Subcutaneous abdominal adipose tissue (tissue), 5 donors: ENCODE measurements at regions not wholly inside any gene's neighbourhood (a gene's known extent, or its start where the extent isn't known, plus 50 kb on each side); places are given as distances from the start of the nearest gene placed in this dataset.

Source experiments
- H3K27ac ChIP-seq: one replicate; pipeline ENCODE4 v1.7.0; 2013; ENCODE audit warnings: low read depth, mild to moderate bottlenecking, inconsistent platforms, low read length, moderate library complexity
- H3K27me3 ChIP-seq, 5 donors: one replicate each; pipeline ENCODE4 v1.7.0; 2013; ENCODE audit warnings: low read length in 5 of 5, inconsistent platforms in 1 of 5; ENCODE audit not compliant: control insufficient read depth in 5 of 5, insufficient read depth in 4 of 5
- H3K36me3 ChIP-seq, 5 donors: one replicate each; pipeline ENCODE4 v1.7.0; 2013; ENCODE audit warnings: low read length in 5 of 5; ENCODE audit not compliant: control insufficient read depth in 5 of 5, insufficient read depth in 5 of 5
- H3K4me1 ChIP-seq, 5 donors: one replicate each; pipeline ENCODE4 v1.7.0; 2013; ENCODE audit warnings: low read length in 5 of 5, mild to moderate bottlenecking in 3 of 5, moderate library complexity in 1 of 5; ENCODE audit not compliant: control insufficient read depth in 5 of 5, insufficient read depth in 5 of 5
- H3K4me3 ChIP-seq, 5 donors: one replicate each; pipeline ENCODE4 v1.7.0; 2013; ENCODE audit warnings: low read length in 5 of 5, low read depth in 1 of 5
- H3K9ac ChIP-seq, 5 donors: one replicate each; pipeline ENCODE4 v1.7.0; 2013; ENCODE audit warnings: low read length in 5 of 5, mild to moderate bottlenecking in 4 of 5, moderate library complexity in 3 of 5
- H3K9me3 ChIP-seq, 5 donors: one replicate each; pipeline ENCODE4 v1.7.0; 2013; ENCODE audit warnings: low read length in 5 of 5; ENCODE audit not compliant: control insufficient read depth in 5 of 5
- donor health status: healthy.
- donor health status: healthy.
- donor health status: healthy.
- donor health status: healthy.
- donor health status: healthy.

DNA sequence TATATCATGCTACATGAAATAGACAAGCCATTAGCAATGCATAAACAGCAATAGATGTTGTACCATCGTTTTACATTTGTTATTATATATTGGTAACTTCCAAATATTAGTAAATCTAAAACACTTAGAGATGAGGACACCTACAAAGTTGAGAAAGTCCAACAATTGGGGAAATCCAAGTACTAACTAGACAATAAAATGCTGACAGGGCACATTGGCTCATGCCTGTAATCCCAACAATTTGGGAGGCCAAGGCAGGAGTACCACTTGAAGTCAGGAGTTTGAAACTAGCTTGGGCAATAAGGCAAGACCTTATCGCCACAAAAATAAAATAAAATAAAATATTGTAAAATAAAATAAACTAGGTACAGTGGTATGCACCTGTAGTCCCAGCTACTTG is 1023.1 kb downstream of the SUCLG1 start:
- H3K27me3 ChIP-seq: no peaks in the 10 kb centered on the region
- H3K9me3 ChIP-seq: peaks cover 0 to 4% (median 0%) of the 10 kb centered on the region in 5 donors
- no peak overlapping the region for H3K27ac ChIP-seq
- H3K4me3 ChIP-seq: no peak overlapping the region
- no peaks in the 10 kb centered on the region for H3K36me3 ChIP-seq
- no peak overlapping the region for H3K9ac ChIP-seq
- no peaks in the 10 kb centered on the region for H3K4me1 ChIP-seq

DNA sequence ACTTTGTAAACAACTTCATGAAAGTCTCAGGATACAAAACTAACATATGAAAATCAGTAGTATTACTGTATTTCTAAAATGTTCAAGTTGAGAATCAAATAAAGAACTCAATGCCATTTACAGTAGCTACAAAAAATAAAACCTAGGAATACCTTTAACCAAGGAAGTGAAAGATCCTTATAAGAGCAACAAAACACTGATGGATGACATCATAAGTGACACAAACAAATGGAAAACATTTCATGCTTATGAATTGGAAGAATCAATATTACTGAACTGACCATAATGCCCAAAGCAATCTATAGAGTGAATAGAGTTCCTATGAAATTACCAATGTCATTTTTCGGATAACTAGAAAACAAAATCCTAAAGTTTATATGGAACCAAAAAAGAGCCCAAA is 1038.1 kb downstream of the SUCLG1 start:
- peaks cover 6 to 33% (median 25%) of the 10 kb centered on the region in 5 donors for H3K9me3 ChIP-seq
- H3K4me1 ChIP-seq: no peaks in the 10 kb centered on the region
- H3K9ac ChIP-seq: no peak overlapping the region
- no peaks in the 10 kb centered on the region for H3K27me3 ChIP-seq
- H3K27ac ChIP-seq: no peak overlapping the region
- no peaks in the 10 kb centered on the region for H3K36me3 ChIP-seq
- no peak overlapping the region for H3K4me3 ChIP-seq

DNA sequence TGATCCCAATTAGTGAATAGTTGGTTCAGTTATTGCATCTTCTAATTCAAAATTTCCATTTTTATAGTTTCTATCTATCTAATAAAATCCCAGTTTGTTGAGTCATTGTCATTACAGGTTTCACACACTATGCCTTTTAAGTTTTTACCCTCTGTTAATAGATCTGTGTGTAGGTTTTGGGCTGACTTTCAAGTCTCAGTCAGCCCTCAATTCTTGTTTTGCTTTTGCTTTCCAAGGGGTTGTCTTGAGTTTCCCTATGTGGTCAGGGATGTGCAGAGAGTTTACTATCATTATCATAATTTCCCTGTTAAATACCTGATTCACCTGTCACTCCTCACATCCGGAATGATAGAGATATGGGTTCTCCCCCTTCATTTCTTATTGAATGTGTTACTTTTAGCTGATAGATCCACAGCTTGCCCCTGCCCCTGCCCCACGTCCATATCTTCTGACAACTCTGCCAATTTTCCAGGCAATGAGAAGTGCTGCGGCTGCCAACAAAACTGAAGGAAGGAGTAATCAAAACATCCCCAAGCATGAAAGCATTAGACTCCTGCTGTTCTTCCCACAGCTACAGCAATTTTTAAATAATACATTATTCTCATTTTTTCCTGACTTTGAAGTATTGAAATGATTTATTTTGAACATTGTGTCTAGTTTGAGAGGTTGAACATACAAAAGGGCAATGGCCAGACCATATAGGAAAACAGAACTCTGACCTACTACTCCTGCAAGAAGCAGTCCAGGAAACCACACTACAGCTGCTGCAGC is 1064.8 kb downstream of the SUCLG1 start:
- no peaks in the 10 kb centered on the region for H3K36me3 ChIP-seq

DNA sequence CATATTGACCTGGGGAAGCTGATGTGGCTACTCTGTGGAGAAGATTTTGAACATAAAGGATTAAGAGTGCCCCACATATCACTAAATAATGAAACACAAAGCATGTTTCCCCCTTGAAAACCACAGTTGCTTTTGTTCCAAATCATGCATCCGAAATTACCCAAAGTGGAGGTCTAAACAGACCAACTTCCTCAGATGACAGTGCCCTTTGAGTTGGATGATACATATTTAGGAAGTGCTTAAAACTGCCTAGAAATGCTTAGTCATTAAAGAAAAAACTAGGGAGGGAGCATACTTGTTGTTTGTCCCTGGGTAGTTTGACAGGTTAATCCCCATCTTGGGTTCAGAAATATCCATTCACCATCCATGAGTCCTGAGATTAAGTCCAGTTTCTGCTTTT is 1070.3 kb downstream of the SUCLG1 start:
- Histone ChIP-seq H3K9ac (no peak overlapping the region), H3K36me3 (no peaks in the 10 kb centered on the region), H3K27ac (no peak overlapping the region), H3K27me3 (no peaks in the 10 kb centered on the region), H3K4me3 (no peak overlapping the region), H3K9me3 (peaks cover 0 to 5% (median 0%) of the 10 kb centered on the region in 5 donors), H3K4me1 (no peaks in the 10 kb centered on the region)

More for the DNA sequence above, 1064.8 kb downstream of the SUCLG1 start:
- Histone ChIP-seq H3K4me3 (no peak overlapping the region), H3K27me3 (no peaks in the 10 kb centered on the region), H3K27ac (no peak overlapping the region), H3K4me1 (no peaks in the 10 kb centered on the region), H3K9ac (no peak overlapping the region), H3K9me3 (no peaks in the 10 kb centered on the region)

DNA sequence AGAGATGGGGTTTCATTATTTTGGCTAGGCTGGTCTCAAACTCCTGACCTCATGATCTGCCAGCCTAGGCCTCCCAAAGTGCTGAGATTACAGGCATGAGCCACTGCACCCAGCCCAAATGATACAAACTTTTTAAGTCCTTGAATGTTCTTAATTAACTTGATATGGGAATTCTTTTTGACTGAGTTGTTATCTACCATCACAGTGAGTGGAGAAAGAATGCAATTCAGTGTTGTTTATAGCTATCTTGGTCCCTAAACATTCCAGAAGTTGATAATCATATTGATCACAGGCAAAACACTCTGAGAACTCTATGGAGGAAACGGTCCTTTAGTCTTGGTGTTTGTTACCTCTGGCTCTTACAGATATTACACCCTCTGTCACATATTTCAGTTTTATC is 1072.5 kb downstream of the SUCLG1 start:
- Histone ChIP-seq H3K4me1 (no peaks in the 10 kb centered on the region), H3K9me3 (peaks cover 0 to 5% (median 0%) of the 10 kb centered on the region in 5 donors), H3K36me3 (no peaks in the 10 kb centered on the region), H3K27ac (no peak overlapping the region), H3K9ac (no peak overlapping the region), H3K27me3 (no peaks in the 10 kb centered on the region), H3K4me3 (no peak overlapping the region)

DNA sequence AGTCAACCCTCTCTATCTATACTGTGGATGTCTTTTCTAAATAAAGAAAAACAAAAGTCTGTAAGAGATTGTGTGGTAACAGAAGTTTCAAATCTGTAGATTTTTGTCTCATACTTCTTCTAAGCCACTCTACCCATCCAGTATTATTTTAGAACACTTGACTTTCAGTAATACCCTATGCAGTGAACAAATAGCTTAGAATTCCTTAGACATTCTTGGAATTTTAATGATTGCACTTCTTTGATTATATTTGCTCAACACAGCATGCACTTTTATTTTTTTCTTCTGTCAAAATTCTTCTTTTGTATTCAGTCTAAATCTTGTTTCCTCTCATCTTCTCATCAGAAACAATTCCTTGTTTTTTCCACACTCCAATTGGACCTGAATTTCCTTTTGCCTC is 1080.2 kb downstream of the SUCLG1 start:
- Histone ChIP-seq H3K27ac (no peak overlapping the region), H3K9ac (no peak overlapping the region), H3K4me1 (no peaks in the 10 kb centered on the region), H3K36me3 (no peaks in the 10 kb centered on the region), H3K9me3 (peaks cover 0 to 4% (median 3%) of the 10 kb centered on the region in 5 donors), H3K4me3 (no peak overlapping the region), H3K27me3 (no peaks in the 10 kb centered on the region)

DNA sequence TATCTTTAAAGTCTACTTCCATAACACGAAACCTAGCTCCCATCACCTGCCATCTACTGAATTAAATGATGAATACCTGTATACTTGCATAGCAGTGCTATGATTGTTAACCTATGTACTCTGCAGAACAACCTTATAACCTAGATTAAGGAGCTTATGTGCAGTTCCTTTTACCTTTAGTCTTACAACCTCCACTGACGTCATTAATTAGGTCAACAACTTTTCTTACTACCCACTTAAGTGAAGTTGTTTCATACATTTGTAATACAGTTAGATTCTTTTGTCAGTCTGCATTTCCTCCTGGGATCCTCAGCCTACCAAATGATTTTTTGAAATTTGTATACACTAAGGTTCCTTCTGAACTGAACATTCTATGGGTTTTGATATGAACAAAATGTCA is 1082.3 kb downstream of the SUCLG1 start:
- Histone ChIP-seq H3K36me3 (no peaks in the 10 kb centered on the region), H3K4me1 (no peaks in the 10 kb centered on the region), H3K27me3 (no peaks in the 10 kb centered on the region), H3K9ac (no peak overlapping the region), H3K9me3 (peaks cover 0 to 4% (median 3%) of the 10 kb centered on the region in 5 donors), H3K4me3 (no peak overlapping the region), H3K27ac (no peak overlapping the region)

DNA sequence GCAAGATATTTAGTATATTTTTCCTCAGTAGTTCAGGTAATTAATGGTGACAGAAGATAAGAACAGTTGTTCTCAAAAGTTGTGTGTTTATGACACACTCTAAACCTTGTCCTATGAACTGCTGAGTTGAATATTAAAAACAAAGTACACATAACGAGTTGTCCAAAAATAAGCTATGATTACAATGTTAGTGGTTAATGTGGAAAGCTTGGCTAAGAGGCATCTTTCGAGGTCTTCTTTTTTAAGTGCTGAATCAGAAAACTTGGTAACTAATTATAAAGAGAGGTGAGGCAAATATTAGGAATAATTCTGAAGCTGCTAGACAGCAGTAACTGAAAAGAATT is 1088.7 kb downstream of the SUCLG1 start:
- H3K27me3 ChIP-seq: no peaks in the 10 kb centered on the region
- H3K4me3 ChIP-seq: no peak overlapping the region
- no peak overlapping the region for H3K27ac ChIP-seq
- no peak overlapping the region for H3K9ac ChIP-seq
- H3K4me1 ChIP-seq: peaks cover 0 to 13% (median 4%) of the 10 kb centered on the region in 5 donors
- no peaks in the 10 kb centered on the region for H3K36me3 ChIP-seq
- peaks cover 0 to 2% (median 0%) of the 10 kb centered on the region in 5 donors for H3K9me3 ChIP-seq

DNA sequence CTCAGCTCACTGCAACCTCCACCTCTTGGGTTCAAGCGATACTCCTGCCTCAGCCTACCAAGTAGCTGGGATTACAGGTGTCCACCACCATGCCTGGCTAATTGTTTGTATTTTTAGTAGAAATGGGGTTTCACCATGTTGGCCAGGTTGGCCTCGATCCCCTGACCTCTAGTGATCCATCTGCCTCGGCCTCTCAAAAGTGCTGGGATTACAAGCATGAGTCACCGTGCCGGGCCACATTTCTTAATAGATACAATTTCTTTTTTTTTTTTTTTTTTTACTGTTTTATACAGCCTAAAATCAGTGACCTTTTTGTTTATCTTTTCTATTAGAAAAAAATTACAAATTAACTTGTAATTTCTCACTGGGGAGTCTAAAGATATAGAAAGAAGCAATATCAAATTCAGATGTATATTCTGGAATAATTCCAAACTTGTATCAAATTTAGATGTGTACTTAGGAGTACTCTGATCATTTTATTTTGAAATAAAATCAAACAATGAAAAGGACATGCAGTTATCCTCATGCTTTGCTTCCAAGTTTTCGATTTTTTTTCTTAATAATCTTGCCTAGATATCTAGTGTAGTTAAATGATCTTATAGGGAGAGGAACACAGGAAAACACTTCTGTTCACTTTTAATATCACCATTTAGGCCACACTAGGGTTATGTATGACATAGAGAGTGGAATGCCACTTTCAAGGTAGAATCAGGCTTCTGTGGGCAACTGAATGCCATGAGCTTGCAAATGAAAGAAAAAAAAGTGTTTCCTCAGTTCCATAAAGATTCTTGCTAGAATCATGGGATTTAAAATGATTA is 1089.3 kb downstream of the SUCLG1 start:
- no peaks in the 10 kb centered on the region for H3K9me3 ChIP-seq
- no peaks in the 10 kb centered on the region for H3K36me3 ChIP-seq

DNA sequence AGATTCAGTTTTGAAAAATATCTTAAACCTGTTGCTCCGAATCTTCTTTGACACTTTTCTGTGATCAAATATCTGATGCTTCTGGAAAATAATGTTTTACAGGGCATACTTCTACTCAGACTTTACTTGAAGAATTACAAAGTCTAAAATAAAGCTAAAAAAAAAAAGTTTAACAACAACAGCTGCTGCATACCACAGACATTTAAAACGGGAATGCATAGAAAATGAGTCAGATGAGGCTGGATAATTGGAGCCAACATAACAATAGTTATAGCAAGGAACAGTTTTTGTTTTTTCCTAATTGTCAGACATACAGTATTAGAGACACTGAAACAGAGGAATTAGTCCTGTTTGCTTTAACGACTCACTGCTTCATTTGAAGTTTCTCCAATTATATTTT is 1090.2 kb downstream of the SUCLG1 start:
- H3K9me3 ChIP-seq: no peaks in the 10 kb centered on the region
- peaks cover 0 to 18% (median 4%) of the 10 kb centered on the region in 5 donors for H3K4me1 ChIP-seq
- H3K4me3 ChIP-seq: no peak overlapping the region
- no peaks in the 10 kb centered on the region for H3K36me3 ChIP-seq
- no peak overlapping the region for H3K27ac ChIP-seq
- H3K27me3 ChIP-seq: no peaks in the 10 kb centered on the region
- no peak overlapping the region for H3K9ac ChIP-seq

More for the DNA sequence above, 1089.3 kb downstream of the SUCLG1 start:
- Histone ChIP-seq H3K4me1 (peaks cover 0 to 18% (median 4%) of the 10 kb centered on the region in 5 donors), H3K4me3 (no peak overlapping the region), H3K9ac (no peak overlapping the region), H3K27me3 (no peaks in the 10 kb centered on the region), H3K27ac (no peak overlapping the region)
